CD4-positive, alpha-beta T cell treated with Interleukin-15 for 4 hours (primary cell): ENCODE measurements at regions not wholly inside any gene's neighbourhood (a gene's known extent, or its start where the extent isn't known, plus 50 kb on each side); places are given as distances from the start of the nearest gene placed in this dataset.
"Not testable (repeated sequence)": the region's sequence is repeated elsewhere in the genome, so short reads cannot be mapped to it uniquely, and the experiment has no call there.

Experiments
- DNase-seq: peaks from one replicate; pipeline ENCODE4 v3.0.0-alpha.2; 2020; ENCODE audit warnings: low spot score

DNA sequence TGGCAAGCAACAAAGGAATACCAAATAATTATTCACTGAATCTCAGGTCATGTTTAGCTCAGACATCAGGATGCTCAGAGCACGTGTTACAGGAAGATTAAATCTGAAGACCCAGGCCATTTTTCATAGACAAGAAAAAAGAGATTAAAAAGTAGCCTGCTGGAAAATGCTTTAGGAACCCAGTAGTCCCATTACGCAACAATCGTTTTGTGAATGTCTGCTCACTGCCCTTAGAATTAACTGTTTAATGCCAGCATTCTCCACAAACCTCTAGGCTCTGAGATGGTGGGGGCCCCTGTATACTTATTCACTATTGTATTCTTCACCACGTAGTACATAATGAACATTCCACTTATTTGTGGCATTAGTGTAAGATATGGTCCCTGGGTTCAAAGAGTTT lies 154.6 kb upstream of the NYAP2 start:
- no peak for DNase-seq

DNA sequence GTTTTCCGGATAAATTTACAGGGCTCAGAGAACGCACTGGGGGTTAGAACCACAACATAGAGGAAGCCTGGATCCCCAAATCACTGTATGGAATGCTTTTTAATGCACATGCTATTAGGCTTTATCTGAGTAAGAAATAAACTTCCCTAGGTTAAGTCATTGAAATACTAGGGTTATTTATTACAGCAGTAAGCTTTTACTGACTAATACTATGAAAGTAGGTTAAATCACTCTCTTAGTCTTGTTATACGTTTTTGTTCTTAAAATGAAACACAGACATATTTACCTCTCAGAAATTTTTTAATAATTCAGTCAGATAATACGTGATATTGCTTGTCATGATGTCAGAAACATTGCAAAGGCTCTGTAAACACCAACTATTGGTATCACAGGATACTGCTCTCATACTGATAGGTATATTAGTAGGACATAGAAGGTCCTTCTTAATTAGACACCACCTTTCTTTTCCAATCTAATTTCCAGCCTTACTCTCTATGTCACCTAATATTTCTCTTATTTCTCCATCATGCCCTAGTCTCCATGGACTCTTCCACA lies 162.7 kb upstream of the NYAP2 start:
- DNase-seq: no peak

DNA sequence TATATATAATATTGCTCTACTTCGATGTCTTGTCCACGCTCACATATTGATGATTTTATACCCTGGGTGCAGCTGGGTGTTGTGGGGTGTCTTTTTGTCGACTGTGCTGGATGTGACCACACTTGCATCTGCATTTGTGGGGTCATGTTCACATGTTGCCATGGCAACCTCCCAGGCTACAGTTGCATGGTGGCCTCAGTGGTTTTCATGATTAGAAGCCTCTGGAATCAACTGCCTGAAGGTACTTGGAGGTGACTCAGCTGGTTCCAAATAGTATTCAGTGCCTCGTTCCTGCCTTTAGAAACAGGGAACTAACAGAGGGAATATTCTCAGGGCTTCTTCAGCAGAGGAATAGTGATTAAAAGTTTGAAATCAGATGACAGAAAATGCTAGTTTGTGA lies 166.3 kb upstream of the NYAP2 start:
- no peak for DNase-seq

DNA sequence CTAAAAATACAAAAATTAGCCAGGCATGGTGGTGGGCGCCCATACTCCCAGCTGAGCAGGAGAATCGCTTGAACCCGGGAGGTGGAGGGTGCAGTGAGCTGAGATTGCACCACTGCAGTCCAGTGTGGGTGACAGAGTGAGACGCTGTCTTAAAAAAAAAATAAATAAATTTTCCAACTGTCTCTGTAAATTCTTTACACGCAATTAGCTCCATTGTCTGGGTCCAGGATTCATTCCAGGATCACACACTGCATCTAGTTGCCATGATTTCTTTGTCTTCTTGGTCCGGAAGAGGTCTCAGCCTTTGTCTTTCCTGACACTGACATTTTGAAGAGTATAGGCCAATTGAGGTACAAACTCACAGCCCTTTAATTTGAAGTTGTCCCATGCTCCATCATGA lies 167.6 kb upstream of the NYAP2 start:
- DNase-seq: no peak

DNA sequence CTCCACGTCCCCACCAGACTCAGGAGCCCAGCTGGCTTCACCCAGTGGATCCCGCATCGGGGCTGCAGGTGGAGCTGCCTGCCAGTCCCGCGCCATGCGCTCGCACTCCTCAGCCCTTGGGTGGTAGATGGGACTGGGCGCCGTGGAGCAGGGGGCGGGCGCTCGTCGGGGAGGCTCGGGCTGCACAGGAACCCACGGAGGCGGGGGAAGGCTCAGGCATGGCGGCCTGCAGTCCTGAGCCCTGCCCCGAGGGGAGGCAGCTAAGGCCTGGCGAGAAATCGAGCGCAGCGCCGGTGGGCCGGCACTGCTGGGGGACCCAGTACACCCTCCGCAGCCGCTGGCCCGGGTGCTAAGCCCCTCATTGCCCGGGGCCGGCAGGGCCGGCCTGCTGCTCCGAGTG lies 170.2 kb upstream of the NYAP2 start:
- not testable (repeated sequence) for DNase-seq

DNA sequence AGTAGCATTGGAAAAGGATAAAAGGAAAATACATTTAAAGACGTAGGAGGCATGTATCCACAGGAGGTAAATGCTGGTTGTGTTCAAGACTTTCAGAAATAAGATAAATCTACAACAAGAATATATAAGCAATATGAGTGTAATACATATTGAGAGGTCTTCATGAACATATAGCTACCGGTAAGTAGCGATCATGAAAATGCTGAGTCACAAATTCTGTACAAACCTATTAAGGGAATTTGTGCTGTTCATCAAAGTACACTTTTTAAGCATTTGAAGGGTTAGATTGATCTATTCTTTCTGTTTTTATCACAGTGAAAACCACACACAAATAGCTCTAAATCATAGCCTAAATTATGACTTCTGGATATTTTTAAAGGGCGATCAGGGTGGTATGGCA lies 173.1 kb upstream of the NYAP2 start:
- no peak for DNase-seq

DNA sequence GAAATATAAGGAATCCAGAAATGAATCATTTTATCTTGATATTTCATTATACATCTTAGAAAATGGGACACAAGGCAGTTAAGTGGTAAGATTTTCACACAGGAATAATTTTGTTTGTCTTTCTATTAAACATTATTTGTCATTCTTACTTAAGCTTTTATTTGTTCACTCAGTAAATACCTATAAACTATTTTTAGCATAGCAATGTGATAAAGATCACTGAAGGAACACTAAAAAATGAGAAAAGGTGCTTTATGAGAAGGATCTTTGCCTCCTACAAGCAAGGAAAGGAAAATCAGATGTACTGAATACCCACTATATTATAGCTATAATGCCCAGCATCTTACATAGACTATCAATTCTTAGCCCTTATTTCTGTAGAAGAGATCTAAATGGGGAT lies 176.2 kb upstream of the NYAP2 start:
- DNase-seq: no peak

DNA sequence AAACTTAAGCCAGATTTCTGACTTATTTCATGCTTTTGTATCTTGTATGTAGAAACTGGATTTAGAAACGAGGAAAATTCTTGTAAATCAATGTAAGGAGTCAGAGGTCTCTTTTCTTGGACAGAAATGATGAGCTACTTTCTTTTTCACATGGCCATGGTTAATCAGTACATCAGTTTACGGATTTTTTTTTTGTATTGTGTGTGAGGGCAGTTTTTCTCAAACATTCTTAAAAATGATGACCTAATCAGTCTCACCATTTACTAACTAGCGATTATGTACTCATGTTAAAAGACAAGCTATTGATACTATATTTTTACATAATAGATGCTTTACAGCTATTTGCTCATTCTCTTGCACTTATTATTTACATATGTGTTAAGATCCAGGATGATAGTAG lies 165.2 kb upstream of the DOCK10 start:
- no peak for DNase-seq

DNA sequence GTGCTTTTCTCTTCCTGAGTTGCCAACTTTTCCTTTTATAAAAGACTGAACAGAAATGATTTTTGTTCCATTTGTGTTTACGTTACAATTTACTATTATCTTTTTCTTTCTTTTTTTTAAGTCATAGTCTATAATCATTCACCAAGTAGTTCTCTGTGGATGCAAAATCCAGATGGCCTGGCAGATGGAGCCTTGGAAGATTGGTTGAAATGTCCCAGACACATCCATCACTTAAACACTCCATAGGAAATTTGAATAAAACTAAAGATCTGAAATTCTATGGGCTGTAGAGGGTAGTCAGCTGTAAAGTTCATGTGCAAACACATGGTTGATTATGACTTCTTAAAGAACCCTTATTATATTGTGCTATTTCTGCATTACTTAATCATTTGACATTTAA lies 164.8 kb upstream of the DOCK10 start:
- no peak for DNase-seq

DNA sequence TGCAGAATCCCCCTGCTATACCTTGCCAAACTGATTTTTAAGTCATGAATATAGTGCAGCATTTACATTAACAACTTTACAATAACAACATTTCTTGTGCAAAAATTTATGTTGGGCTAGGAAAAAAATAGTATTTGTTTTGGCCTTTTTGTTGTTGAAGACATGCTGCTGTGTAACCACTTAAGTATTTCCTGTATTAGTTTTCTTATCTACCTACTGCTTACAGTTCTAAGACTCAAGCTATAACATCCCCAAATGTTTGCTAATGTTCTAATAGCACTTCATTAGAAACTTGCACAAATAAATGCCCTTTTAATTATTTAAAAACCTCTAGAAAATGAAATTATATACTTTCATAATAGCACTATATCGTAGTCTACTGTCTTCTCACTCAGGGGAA lies 154.3 kb upstream of the DOCK10 start:
- DNase-seq: no peak

DNA sequence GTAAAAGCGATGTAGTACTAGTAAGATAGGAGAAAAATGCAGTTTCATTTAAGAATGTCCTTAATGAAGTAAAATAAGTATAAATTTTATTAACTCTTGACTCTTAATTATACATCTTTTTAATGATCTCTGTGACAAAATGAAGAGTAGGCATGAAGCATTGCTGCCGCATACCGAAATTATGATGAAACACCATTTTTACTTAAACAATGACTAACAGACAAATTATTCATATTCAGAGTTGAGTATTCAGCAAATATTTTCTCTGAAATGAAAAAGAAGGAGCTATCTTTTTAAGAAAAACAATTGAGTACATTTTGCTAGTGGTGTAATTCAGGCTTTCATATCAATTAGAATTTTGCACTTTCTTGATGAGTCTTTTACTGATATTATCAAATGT lies 150.6 kb upstream of the DOCK10 start:
- DNase-seq: no peak

DNA sequence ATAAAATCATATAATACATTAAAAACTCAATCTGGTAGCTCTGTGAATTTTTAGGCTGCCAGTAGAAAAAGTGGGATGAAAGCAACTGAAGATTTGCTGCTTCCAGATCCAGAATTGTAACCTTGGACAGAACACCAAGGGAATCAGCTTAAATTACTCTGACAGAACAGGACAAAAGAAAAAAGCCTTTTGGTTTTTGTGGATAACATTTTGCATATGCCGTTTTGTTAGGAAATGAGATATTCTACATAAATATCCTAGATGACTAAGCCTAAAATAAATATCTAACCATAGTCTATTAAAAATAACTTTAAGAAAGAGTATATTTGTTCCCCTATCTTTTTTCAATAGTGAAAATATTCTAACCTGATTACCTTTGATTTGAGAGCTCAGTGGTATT lies 148.7 kb upstream of the DOCK10 start:
- DNase-seq: no peak

DNA sequence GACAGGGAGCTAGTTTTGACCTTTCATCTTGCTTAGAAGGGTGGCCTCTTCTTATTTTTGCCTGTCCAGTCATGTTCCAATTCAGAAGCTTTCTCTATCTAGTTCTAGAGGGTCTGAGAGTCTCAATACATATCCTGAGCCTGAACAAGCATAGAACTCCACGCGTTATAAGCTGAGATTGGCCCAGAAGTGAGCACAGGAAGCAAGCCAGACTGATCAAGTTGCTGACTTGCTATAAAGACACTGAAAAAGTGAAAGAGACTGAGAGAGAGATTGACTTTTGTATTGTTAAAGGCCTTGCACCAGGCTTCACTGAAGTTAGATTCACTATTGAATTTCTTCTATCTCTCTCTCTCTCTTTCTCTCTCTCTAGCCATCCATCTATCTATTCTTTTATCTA lies 142.7 kb upstream of the DOCK10 start:
- DNase-seq: no peak

DNA sequence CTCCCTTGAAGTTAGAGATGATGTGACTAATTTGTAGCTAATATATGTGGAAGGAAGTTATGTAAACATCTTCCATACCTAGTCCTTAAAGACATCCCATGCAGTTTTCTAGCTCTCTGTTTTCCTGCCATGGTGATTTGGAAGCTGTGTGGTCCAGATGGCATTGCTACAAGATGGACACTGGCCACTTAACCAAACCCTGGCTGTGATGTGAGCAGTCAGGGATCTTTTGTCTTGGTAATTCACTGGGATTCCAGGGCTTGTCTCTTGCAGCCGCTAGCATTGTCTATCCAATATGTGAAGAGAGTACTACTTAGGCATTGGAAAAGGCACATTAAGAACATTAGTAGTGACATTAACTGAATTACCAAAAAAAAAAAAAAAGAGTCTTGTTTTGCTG lies 139.9 kb upstream of the DOCK10 start:
- DNase-seq: no peak

DNA sequence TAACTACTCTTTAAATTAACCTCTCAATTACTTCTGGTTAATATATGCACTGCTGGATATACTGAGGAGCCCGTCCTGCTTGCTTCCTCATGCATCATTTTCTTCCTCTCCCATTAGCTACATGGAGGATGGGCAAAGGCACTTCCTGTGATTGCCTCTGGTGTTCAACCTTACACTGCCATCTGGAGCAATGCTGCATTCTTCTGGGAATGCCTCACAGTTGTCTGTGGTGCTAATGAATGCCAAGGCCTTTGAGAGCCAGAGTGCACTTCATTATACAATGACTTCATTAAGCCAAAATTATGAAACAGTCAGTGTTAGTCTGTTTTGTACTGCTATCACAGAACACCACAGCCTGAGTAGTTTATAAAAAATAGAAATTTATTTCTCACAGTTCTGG lies 134.8 kb upstream of the DOCK10 start:
- DNase-seq: no peak

DNA sequence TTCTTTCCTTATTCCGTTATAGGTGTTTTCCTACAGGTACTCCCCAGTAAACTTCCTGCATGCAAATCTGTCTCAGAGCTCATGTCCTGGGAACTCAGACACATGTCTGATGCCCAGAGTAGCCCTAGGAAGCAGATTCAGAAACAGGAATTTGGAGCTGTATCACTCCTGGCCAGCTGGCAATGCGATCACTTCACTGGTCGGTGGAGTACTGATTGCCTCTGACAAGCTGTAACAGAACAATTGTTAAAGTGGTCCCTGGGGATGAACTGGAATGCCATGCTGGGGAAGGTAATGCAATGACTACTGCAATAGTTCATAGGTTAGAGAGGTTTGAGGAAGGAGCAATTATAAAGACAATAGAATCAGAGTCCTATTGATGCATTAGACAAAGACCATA lies 131.6 kb upstream of the DOCK10 start:
- DNase-seq: no peak

DNA sequence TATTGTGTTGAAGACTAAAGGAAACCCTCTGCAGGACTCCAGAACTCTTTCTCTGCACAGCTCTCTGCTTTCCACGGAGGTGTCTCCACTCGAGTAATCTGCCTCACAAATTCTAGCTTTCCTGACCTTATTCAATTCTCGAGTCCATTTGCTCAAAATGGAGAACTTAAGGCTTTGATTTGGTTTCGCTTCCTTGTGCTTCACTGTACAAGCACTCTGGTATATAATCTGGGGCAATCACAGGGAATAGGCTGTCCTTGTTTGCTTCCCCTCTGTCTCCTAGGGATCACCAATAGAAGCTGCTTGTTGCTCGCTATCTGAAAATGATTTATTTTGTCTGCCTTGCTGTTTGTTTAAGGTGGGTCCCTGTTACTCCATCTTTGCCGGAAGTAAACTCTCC lies 129.1 kb upstream of the DOCK10 start:
- no peak for DNase-seq

DNA sequence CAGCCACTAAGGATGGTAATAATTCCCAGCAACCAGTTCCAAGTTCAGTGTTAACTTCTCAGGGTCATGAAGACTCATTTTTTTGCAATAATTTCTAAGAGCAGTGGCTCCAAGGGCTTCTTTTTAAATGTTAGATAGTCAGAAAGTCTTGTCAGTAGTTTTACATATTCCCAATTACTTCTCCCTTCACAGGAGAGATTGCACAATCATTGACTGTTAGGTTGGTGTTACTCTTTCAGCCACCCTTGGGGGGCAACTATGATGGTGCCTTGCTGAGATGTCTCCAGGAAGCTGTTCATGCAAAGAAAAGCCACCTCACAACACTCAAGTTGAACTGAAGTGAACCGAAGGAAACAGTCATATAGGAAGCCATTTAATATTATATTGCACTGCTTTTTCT lies 127.9 kb upstream of the DOCK10 start:
- DNase-seq: no peak

DNA sequence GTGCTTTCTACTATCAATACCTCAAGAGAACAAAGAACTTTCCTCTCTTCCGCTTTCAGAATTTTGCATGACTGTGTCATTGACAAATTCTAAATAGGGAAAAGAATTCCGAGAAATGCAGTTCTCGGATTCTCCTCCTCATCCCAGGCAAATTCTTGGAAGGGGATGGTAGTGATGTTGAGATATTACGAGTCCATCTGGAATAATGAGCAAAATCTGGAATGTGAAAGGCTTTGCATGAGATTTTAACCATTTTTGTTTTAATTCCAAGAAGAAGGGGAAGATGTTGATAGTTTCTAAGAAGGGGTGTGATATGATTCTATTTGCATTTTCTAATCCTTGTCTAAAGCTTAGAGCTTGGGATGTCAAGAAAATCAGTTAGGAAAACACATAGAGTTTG lies 127.1 kb upstream of the DOCK10 start:
- DNase-seq: no peak

DNA sequence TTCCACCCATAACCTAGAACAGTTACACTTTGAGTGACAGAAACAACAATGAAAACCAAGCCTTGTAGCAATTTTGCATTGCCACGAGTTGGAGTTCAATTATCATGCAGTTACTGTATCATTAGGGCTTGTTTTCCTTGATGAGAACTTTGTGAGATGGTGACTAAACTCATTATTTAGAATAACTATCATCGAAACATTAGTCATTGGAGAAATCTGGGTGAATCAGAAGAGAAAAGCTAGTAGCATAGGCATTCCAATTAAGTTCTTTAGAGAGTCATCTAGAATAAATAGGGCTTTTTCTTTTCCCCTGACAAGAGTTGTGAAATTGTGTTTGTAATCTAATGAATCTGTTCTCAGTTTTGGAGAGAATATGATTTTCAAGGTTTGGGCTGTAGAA lies 122.8 kb upstream of the DOCK10 start:
- no peak for DNase-seq

DNA sequence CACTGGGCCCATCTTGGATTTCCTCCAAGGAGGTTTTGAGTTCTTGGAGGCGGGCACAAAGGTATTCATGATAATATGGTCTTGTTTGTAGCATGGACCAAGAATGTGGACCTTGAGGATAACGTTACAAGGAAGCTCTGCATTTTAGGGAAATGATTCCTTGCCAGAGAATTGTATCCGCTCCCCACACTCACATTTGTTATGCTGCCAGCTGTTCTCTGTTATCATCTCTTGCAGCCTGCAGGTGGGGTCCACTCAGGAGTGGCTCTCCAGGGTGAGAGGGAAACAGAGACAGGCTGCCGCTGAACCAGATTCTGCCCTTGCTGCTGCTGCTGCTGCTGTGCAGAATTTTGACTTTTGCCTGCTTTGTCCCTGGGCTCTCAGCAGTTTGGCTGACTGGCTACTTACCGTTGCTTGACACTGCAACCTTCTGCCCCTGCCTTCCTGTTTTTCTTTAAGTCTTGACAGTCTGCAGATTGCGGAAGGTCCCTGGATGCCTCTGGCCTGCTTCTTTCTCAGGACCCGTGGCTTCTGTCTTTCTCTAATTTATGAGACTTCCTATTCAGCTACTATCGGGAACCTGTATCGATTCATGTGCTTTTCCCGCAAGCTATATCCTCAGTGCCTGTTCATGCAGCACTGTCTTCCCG lies 122.3 kb upstream of the DOCK10 start:
- no peak for DNase-seq

DNA sequence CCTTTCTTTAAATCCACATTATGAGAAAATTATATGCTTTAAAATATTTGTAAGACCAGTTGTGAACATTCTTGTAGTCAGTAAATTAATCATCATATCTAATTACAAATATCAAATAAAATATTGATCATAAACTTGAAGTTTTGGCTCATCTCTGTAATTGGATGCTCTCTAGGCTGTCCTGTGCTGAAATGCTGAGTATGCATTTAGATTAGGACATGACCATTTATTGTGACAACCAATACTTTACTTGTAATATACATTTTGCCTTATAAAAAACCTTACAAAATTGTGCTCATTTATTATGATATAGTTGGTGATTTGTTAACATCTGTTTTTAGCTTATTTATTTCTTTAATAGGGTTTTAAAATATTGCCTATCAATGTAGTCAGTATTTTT lies 116.1 kb upstream of the DOCK10 start:
- DNase-seq: no peak

DNA sequence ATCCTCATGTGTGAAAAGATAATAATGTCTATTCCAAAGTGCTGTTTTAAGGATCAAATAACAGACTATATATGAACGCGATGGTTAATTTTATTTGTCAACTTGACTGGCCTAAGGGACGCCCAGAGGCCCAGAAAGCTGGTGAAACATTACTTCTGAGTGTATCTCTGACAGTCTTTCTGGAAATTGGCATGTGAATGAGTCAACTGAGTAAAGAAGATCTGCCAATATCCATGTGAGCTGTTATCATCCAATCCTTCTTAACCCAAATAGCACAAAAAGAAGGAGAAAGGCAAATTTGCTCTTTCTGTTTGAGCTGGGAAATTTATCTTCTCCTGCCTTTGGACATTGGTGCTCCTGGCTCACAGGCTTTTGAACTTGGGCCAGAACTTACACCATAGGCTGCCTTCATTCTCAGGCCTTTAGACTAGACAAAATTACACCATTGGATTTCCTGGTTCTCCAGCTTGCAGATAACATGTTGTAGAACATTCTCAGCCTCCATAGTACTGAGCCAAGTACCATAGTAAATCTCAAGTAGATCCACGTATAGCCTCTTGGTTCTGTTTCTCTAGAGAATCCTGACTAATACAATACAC lies 114.7 kb upstream of the DOCK10 start:
- no peak for DNase-seq

DNA sequence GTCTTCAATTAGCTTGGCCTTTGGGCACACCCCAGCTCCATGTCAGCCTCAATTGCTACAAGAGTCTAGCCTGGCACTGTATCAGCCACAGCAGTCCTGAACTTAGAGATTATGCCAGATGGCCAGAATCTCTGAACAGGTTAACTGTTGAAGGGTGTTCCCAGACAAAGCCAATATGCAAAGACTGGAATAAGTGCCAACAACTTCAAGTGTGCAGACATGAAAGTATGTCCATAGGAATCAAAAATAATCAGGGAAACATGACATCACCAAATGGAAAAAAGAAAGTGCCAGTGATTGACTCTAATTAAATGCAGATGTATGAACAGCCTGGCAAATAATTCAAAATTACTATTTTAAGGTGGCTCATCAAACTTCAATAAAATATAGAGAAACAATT lies 98.5 kb upstream of the DOCK10 start:
- no peak for DNase-seq
